ENCODE measurements at regions not wholly inside any gene's neighbourhood (a gene's known extent, or its start where the extent isn't known, plus 50 kb on each side); places are given as distances from the start of the nearest gene placed in this dataset.

- intact Hi-C loops (cut with DNase I): no loop called here
- Histone ChIP-seq H3K4me1 (replicated peaks in 1 of 2) (no peaks in the 10 kb centered on the region), H3K36me3 (replicated peaks in 1 of 2) (no peaks in the 10 kb centered on the region), H3K27me3 (no peaks in the 10 kb centered on the region), H3K9me3 (replicated peaks in 1 of 3) (no peaks in the 10 kb centered on the region), H3K27ac (no peak overlapping the region), H3K4me3 (no peak overlapping the region)
- no peak for TF ChIP-seq CTCF (IDR thresholded peaks at IDR 0.05)
- no peak for DNase-seq
- 83 to 93% (median 87%) methylated on average over 3 of the region's 3 CpGs for WGBS, 4 donors
Measured at GRCh38 chr6:156113631-156114030, 658.0 kb upstream of the NOX3 start.

GRCh38 chr6:156111913-156112312 lies 656.3 kb upstream of the NOX3 start:
- Histone ChIP-seq H3K27ac (no peak overlapping the region), H3K9me3 (replicated peaks in 1 of 3) (no peaks in the 10 kb centered on the region), H3K36me3 (replicated peaks in 1 of 2) (no peaks in the 10 kb centered on the region), H3K4me1 (replicated peaks in 1 of 2) (no peaks in the 10 kb centered on the region), H3K4me3 (no peak overlapping the region), H3K27me3 (no peaks in the 10 kb centered on the region)
- intact Hi-C loops (cut with DNase I): no loop called here
- no peak for TF ChIP-seq POLR2A (IDR thresholded peaks at IDR 0.05)
- no peak for TF ChIP-seq CTCF (IDR thresholded peaks at IDR 0.05)
- WGBS, 4 donors: 83 to 89% (median 87%) methylated on average over 10 of the region's 10 CpGs
- DNase-seq: no peak

GRCh38 chr6:156110249-156110648 lies 654.6 kb upstream of the NOX3 start:
- Histone ChIP-seq H3K4me3 (no peak overlapping the region), H3K27me3 (no peaks in the 10 kb centered on the region), H3K9me3 (replicated peaks in 1 of 3) (no peaks in the 10 kb centered on the region), H3K27ac (no peak overlapping the region), H3K36me3 (replicated peaks in 1 of 2) (no peaks in the 10 kb centered on the region), H3K4me1 (replicated peaks in 1 of 2) (no peaks in the 10 kb centered on the region)
- no peak for DNase-seq
- TF ChIP-seq CTCF (IDR thresholded peaks at IDR 0.05): no peak
- no peak for TF ChIP-seq POLR2A (IDR thresholded peaks at IDR 0.05)
- 71 to 90% (median 86%) methylated on average over 2 of the region's 2 CpGs for WGBS, 4 donors
- intact Hi-C loops (cut with DNase I): no loop called here

- 60 to 86% (median 71%) methylated on average over 1 of the region's 1 CpG for WGBS, 4 donors
- Histone ChIP-seq H3K27ac (no peak overlapping the region), H3K4me1 (replicated peaks in 1 of 2) (no peaks in the 10 kb centered on the region), H3K4me3 (no peak overlapping the region), H3K36me3 (replicated peaks in 1 of 2) (no peaks in the 10 kb centered on the region), H3K9me3 (replicated peaks in 1 of 3) (no peaks in the 10 kb centered on the region), H3K27me3 (no peaks in the 10 kb centered on the region)
- intact Hi-C loops (cut with DNase I): no loop called here
- TF ChIP-seq POLR2A (IDR thresholded peaks at IDR 0.05): no peak
- no peak for DNase-seq
Measured at GRCh38 chr6:156109713-156110112, 654.1 kb upstream of the NOX3 start.

- no peaks in the 10 kb centered on the region for H3K36me3 ChIP-seq (replicated peaks in 1 of 2)
- intact Hi-C loops (cut with DNase I): no loop called here
- no peak for DNase-seq
- TF ChIP-seq CTCF (IDR thresholded peaks at IDR 0.05): no peak
- TF ChIP-seq POLR2A (IDR thresholded peaks at IDR 0.05): no peak
- H3K4me3 ChIP-seq: no peak overlapping the region
- no peaks in the 10 kb centered on the region for H3K4me1 ChIP-seq (replicated peaks in 1 of 2)
- H3K27me3 ChIP-seq: no peaks in the 10 kb centered on the region
- 79 to 86% (median 82%) methylated on average over 15 of the region's 15 CpGs for WGBS, 4 donors
- no peak overlapping the region for H3K27ac ChIP-seq
- H3K9me3 ChIP-seq (replicated peaks in 1 of 3): no peaks in the 10 kb centered on the region
Measured at GRCh38 chr6:156107624-156108101, 652.0 kb upstream of the NOX3 start.
